Upper lobe of left lung (tissue), 4 donors: ENCODE measurements at regions not wholly inside any gene's neighbourhood (a gene's known extent, or its start where the extent isn't known, plus 50 kb on each side); places are given as distances from the start of the nearest gene placed in this dataset.

Experiments
- CTCF ChIP-seq, 6 experiments: fragments of 450-650 bp in 4 of 6; fragments of 200-600 bp in 2 of 6; sonication (generic) in 2 of 6; IDR thresholded peaks; one replicate each; pipeline ENCODE4 v1.5.1; 2016 to 2019; ENCODE audit warnings: antibody characterized with exemption in 6 of 6
- EP300 ChIP-seq, 4 donors: sonication (generic); formaldehyde crosslinking; IDR thresholded peaks; one replicate each; pipeline ENCODE4 v1.5.1; 2017; ENCODE audit warnings: antibody characterized with exemption in 4 of 4, control low read depth in 2 of 4
- POLR2A ChIP-seq, 4 donors: fragments of 450-650 bp; IDR thresholded peaks; one replicate each; pipeline ENCODE4 v1.5.1; 2016 to 2017; ENCODE audit warnings: antibody characterized with exemption in 4 of 4, mild to moderate bottlenecking in 2 of 4
- POLR2AphosphoS5 ChIP-seq, 2 donors: sonication (generic); formaldehyde crosslinking; IDR thresholded peaks; one replicate each; pipeline ENCODE4 v1.5.1; 2017; ENCODE audit warnings: antibody characterized with exemption in 2 of 2

- TF ChIP-seq CTCF (IDR thresholded peaks at IDR 0.05) (no peak), POLR2AphosphoS5 (IDR thresholded peaks at IDR 0.05) (no peak), POLR2A (IDR thresholded peaks at IDR 0.05) (no peak), EP300 (IDR thresholded peaks at IDR 0.05) (no peak)
These were observed 735.3 kb upstream of the TENM3 start for GRCh38 chr4:181507938-181508337.
